NCI-H510A (cell line): ENCODE measurements at regions not wholly inside any gene's neighbourhood (a gene's known extent, or its start where the extent isn't known, plus 50 kb on each side); places are given as distances from the start of the nearest gene placed in this dataset.
"Not testable (repeated sequence)": the region's sequence is repeated elsewhere in the genome, so short reads cannot be mapped to it uniquely, and the experiment has no call there.

ENCODE experiments used
- DNase-seq: peaks from one replicate; lab custom pipeline; 2025; lab: John Stamatoyannopoulos, UW

GRCh38 chr1:29682171-29682918 lies 446.0 kb downstream of the PTPRU start:
- DNase-seq = no peak

GRCh38 chr1:29681416-29681815 lies 445.1 kb downstream of the PTPRU start:
- not testable (repeated sequence) for DNase-seq

- DNase-seq = no peak
These were observed 443.7 kb downstream of the PTPRU start for GRCh38 chr1:29679828-29680558.

- no peak for DNase-seq
These were observed 443.0 kb downstream of the PTPRU start for GRCh38 chr1:29679316-29679715.

- no peak for DNase-seq
These were observed 441.0 kb downstream of the PTPRU start for GRCh38 chr1:29677028-29678024.

- no peak for DNase-seq
These were observed 440.2 kb downstream of the PTPRU start for GRCh38 chr1:29676496-29676895.

GRCh38 chr1:29675481-29676263 lies 439.4 kb downstream of the PTPRU start:
- DNase-seq = no peak

GRCh38 chr1:29674627-29675326 lies 438.5 kb downstream of the PTPRU start:
- DNase-seq = no peak

- no peak for DNase-seq
These were observed 437.6 kb downstream of the PTPRU start for GRCh38 chr1:29673669-29674626.

GRCh38 chr1:29673228-29673500 lies 436.8 kb downstream of the PTPRU start:
- no peak for DNase-seq

- no peak for DNase-seq
These were observed 436.3 kb downstream of the PTPRU start for GRCh38 chr1:29672416-29673227.

- no peak for DNase-seq
These were observed 435.4 kb downstream of the PTPRU start for GRCh38 chr1:29671446-29672356.

- no peak for DNase-seq
These were observed 434.4 kb downstream of the PTPRU start for GRCh38 chr1:29670752-29671151.

- no peak for DNase-seq
These were observed 433.6 kb downstream of the PTPRU start for GRCh38 chr1:29669912-29670311.

- no peak for DNase-seq
These were observed 433.0 kb downstream of the PTPRU start for GRCh38 chr1:29669158-29669871.

GRCh38 chr1:29668551-29669157 lies 432.3 kb downstream of the PTPRU start:
- DNase-seq = no peak

GRCh38 chr1:29667951-29668350 lies 431.6 kb downstream of the PTPRU start:
- DNase-seq = no peak
